CD4-positive, alpha-beta T cell (primary cell): ENCODE measurements at regions not wholly inside any gene's neighbourhood (a gene's known extent, or its start where the extent isn't known, plus 50 kb on each side); places are given as distances from the start of the nearest gene placed in this dataset.

ENCODE experiments used
- ATAC-seq: fragments of 200-7000 bp; cut with Tn5 transposase; one replicate; pipeline ENCODE4 v1.10.0; 2022; ENCODE audit warnings: mild to moderate bottlenecking; ENCODE audit not compliant: poor library complexity
- CTCF ChIA-PET: fragments of 350-600 bp; sonication (Branson Sonifier 250); formaldehyde crosslinking; loops from one replicate; lab custom pipeline; 2021; ENCODE audit warnings: antibody characterized with exemption, inconsistent platforms; lab: Charles Lee
- POLR2A ChIA-PET: fragments of 350-600 bp; sonication (Branson Sonifier 250); formaldehyde crosslinking; loops from one replicate; lab custom pipeline; 2021; ENCODE audit warnings: antibody characterized with exemption, inconsistent platforms; lab: Charles Lee
- DNase-seq, 14 experiments: peaks; one replicate each; pipeline ENCODE4 v3.0.0-alpha.2; 2013 to 2020; ENCODE audit warnings: mixed read lengths in 2 of 14
- H3K27ac ChIP-seq, 2 donors: one replicate each; pipeline versions ENCODE4 v1.5.1 to v1.7.0; 2013; ENCODE audit warnings: low read length in 2 of 2, low read depth in 1 of 2, mild to moderate bottlenecking in 1 of 2
- H3K27me3 ChIP-seq, 2 experiments: 1 replicate in 1 of 2; 2 replicates in 1 of 2; pipeline versions ENCODE4 v1.6.1 to v1.7.0; 2013; ENCODE audit warnings: low read length in 2 of 2, control low read depth in 1 of 2, mild to moderate bottlenecking in 1 of 2, moderate library complexity in 1 of 2; ENCODE audit not compliant: insufficient read depth in 2 of 2, control insufficient read depth in 1 of 2
- H3K36me3 ChIP-seq: one replicate; pipeline ENCODE4 v1.6.1; 2013; ENCODE audit warnings: low read length, control low read depth; ENCODE audit not compliant: insufficient read depth
- H3K4me1 ChIP-seq: one replicate; pipeline ENCODE4 v1.6.1; 2013; ENCODE audit warnings: low read length, control low read depth; ENCODE audit not compliant: insufficient read depth
- H3K4me3 ChIP-seq: one replicate; pipeline ENCODE4 v1.5.1; 2013; ENCODE audit warnings: mild to moderate bottlenecking, low read length, moderate library complexity
- H3K9me3 ChIP-seq, 2 experiments: 1 replicate in 1 of 2; 2 replicates in 1 of 2; pipeline versions ENCODE4 v1.6.1 to v1.7.0; 2013; ENCODE audit warnings: low read length in 2 of 2, mild to moderate bottlenecking in 2 of 2, control low read depth in 1 of 2, moderate library complexity in 1 of 2; ENCODE audit not compliant: control insufficient read depth in 1 of 2, insufficient read depth in 1 of 2
- H3K27ac Mint-ChIP-seq: one replicate; pipeline ENCODE4 v1.8.0; 2020; ENCODE audit warnings: mixed read lengths
- H3K27me3 Mint-ChIP-seq: one replicate; pipeline ENCODE4 v1.8.0; 2021; ENCODE audit warnings: mixed read lengths
- H3K36me3 Mint-ChIP-seq: one replicate; pipeline ENCODE4 v1.8.0; 2021; ENCODE audit warnings: low read depth, mixed read lengths
- H3K4me1 Mint-ChIP-seq: one replicate; pipeline ENCODE4 v1.8.0; 2021; ENCODE audit warnings: low read depth, mixed read lengths
- H3K4me3 Mint-ChIP-seq: one replicate; pipeline ENCODE4 v1.8.0; 2020; ENCODE audit warnings: mild to moderate bottlenecking, mixed read lengths
- H3K9me3 Mint-ChIP-seq: one replicate; pipeline ENCODE4 v1.8.0; 2020; ENCODE audit warnings: mixed read lengths
- CTCF ChIP-seq: fragments of 200-600 bp; IDR thresholded peaks from one replicate; pipeline ENCODE4 v1.8.0; 2022; ENCODE audit warnings: antibody characterized with exemption, mild to moderate bottlenecking
- intact Hi-C, 2 experiments: fragments of 100-400 bp; cut with DNase I in 1 of 2; cut with micrococcal nuclease in 1 of 2; formaldehyde crosslinking; loops; one replicate each; pipeline versions ENCODE4 v1.15.1 to v1.9.0; 2023 to 2025; cut with DNase I, micrococcal nuclease

GRCh38 chr13:99765869-99766268, 205.7 kb downstream of the ZIC5 start:
- Mint-ChIP-seq H3K4me3 (no peak overlapping the region), H3K4me1 (no peaks in the 10 kb centered on the region), H3K27me3 (no peaks in the 10 kb centered on the region), H3K9me3 (peaks cover 23% of the 10 kb centered on the region), H3K27ac (no peak overlapping the region), H3K36me3 (peaks cover 79% of the 10 kb centered on the region)
- TF ChIP-seq CTCF = no peak
- Histone ChIP-seq H3K4me1 (no peaks in the 10 kb centered on the region), H3K27ac (no peak overlapping the region), H3K27me3 (no peaks in the 10 kb centered on the region), H3K36me3 (no peaks in the 10 kb centered on the region), H3K9me3 (peaks cover 37 to 47% of the 10 kb centered on the region in 2 experiments), H3K4me3 (no peak overlapping the region)
- ChIA-PET POLR2A (no interaction called here), CTCF (interaction anchor here (0.7 kb wide), 1 partner anchor 72 kb away, joined by 3 read pairs; no protein-coding TSS in a partner anchor)
- ATAC-seq = no peak
- no peak for DNase-seq
- intact Hi-C loops = no loop called here

- ATAC-seq (no peak), DNase-seq (no peak)
- H3K4me3 ChIP-seq = no peak overlapping the region
- Mint-ChIP-seq H3K36me3 (peaks cover 59% of the 10 kb centered on the region), H3K27me3 (no peaks in the 10 kb centered on the region), H3K27ac (no peak overlapping the region), H3K4me3 (no peak overlapping the region), H3K9me3 (peaks cover 18% of the 10 kb centered on the region), H3K4me1 (no peaks in the 10 kb centered on the region)
- no peaks in the 10 kb centered on the region for H3K4me1 ChIP-seq
- H3K27me3 ChIP-seq = no peaks in the 10 kb centered on the region
- peaks cover 26 to 33% of the 10 kb centered on the region in 2 experiments for H3K9me3 ChIP-seq
- ChIA-PET POLR2A (no interaction called here), CTCF (no interaction called here)
- no peak for TF ChIP-seq CTCF
- intact Hi-C loops = no loop called here
- H3K27ac ChIP-seq = no peak overlapping the region
- no peaks in the 10 kb centered on the region for H3K36me3 ChIP-seq
These were observed 211.1 kb downstream of the ZIC5 start for GRCh38 chr13:99760456-99760855.

GRCh38 chr13:99759163-99759552, 212.4 kb downstream of the ZIC5 start:
- intact Hi-C loops = no loop called here
- Histone ChIP-seq H3K9me3 (peaks cover 18 to 20% of the 10 kb centered on the region in 2 experiments), H3K4me1 (no peaks in the 10 kb centered on the region), H3K27ac (no peak overlapping the region), H3K36me3 (no peaks in the 10 kb centered on the region), H3K4me3 (no peak overlapping the region), H3K27me3 (no peaks in the 10 kb centered on the region)
- no peak for TF ChIP-seq CTCF
- ATAC-seq (no peak), DNase-seq (no peak)
- peaks cover 49% of the 10 kb centered on the region for H3K36me3 Mint-ChIP-seq
- H3K27ac Mint-ChIP-seq = no peak overlapping the region
- POLR2A ChIA-PET = no interaction called here
- no peaks in the 10 kb centered on the region for H3K27me3 Mint-ChIP-seq
- H3K9me3 Mint-ChIP-seq = peaks cover 16% of the 10 kb centered on the region
- CTCF ChIA-PET = no interaction called here
- no peaks in the 10 kb centered on the region for H3K4me1 Mint-ChIP-seq
- H3K4me3 Mint-ChIP-seq = no peak overlapping the region
